Endothelial cell (in vitro differentiated cells): ENCODE measurements at regions not wholly inside any gene's neighbourhood (a gene's known extent, or its start where the extent isn't known, plus 50 kb on each side); places are given as distances from the start of the nearest gene placed in this dataset.
"Not testable (repeated sequence)": the region's sequence is repeated elsewhere in the genome, so short reads cannot be mapped to it uniquely, and the experiment has no call there.

ENCODE experiments used
- DNase-seq: peaks from one replicate; pipeline ENCODE4 v3.0.0; 2021; ENCODE audit warnings: low spot score
- H3K27ac Mint-ChIP-seq: one replicate; pipeline ENCODE4 v1.8.0; 2021; ENCODE audit warnings: mixed read lengths, inconsistent platforms; ENCODE audit not compliant: unreplicated experiment
- H3K27me3 Mint-ChIP-seq: one replicate; pipeline ENCODE4 v1.8.0; 2021; ENCODE audit warnings: mild to moderate bottlenecking, moderate library complexity, mixed read lengths, inconsistent platforms; ENCODE audit not compliant: unreplicated experiment
- H3K36me3 Mint-ChIP-seq: one replicate; pipeline ENCODE4 v1.8.0; 2021; ENCODE audit warnings: mild to moderate bottlenecking, low read depth, mixed read lengths, inconsistent platforms; ENCODE audit not compliant: unreplicated experiment
- H3K4me1 Mint-ChIP-seq: one replicate; pipeline ENCODE4 v1.8.0; 2021; ENCODE audit warnings: mild to moderate bottlenecking, mixed read lengths, inconsistent platforms; ENCODE audit not compliant: unreplicated experiment
- H3K4me3 Mint-ChIP-seq: one replicate; pipeline ENCODE4 v1.8.0; 2021; ENCODE audit warnings: mild to moderate bottlenecking, mixed read lengths, inconsistent platforms; ENCODE audit not compliant: unreplicated experiment
- H3K9me3 Mint-ChIP-seq: one replicate; pipeline ENCODE4 v1.8.0; 2021; ENCODE audit warnings: mixed read lengths, inconsistent platforms; ENCODE audit not compliant: unreplicated experiment
- TF ChIP-seq, protein P1 (sequence below): fragments of 200-600 bp; sonication (generic); IDR thresholded peaks from one replicate; pipeline ENCODE4 v1.5.0; 2021; ENCODE audit warnings: antibody characterized with exemption; ENCODE audit not compliant: unreplicated experiment

DNA sequence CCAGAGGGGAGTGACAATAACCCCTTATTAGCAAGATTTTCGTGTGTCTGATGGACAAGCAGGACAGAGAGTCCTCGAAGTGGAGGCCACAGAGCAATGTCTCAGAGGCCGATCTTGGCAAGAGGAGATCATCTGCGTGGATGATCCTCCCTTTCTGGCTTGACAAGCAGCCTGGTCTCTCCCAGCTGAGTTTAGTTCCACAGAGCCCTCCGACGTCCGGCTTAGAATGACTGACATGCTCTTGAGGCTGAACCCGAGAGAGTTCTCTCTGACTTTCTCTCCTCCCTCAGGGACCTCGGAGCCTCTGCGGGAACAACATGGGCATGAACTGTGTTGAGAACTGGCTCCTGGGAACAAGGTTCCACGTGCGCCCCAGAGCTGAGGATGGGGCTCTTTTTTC is 180.7 kb upstream of the PFKP start:
- TF ChIP-seq, protein P1, sequence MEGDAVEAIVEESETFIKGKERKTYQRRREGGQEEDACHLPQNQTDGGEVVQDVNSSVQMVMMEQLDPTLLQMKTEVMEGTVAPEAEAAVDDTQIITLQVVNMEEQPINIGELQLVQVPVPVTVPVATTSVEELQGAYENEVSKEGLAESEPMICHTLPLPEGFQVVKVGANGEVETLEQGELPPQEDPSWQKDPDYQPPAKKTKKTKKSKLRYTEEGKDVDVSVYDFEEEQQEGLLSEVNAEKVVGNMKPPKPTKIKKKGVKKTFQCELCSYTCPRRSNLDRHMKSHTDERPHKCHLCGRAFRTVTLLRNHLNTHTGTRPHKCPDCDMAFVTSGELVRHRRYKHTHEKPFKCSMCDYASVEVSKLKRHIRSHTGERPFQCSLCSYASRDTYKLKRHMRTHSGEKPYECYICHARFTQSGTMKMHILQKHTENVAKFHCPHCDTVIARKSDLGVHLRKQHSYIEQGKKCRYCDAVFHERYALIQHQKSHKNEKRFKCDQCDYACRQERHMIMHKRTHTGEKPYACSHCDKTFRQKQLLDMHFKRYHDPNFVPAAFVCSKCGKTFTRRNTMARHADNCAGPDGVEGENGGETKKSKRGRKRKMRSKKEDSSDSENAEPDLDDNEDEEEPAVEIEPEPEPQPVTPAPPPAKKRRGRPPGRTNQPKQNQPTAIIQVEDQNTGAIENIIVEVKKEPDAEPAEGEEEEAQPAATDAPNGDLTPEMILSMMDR = no peak
- Mint-ChIP-seq H3K9me3 (no peaks in the 10 kb centered on the region), H3K36me3 (no peaks in the 10 kb centered on the region), H3K4me1 (no peaks in the 10 kb centered on the region), H3K4me3 (no peak overlapping the region), H3K27me3 (peaks cover 2% of the 10 kb centered on the region), H3K27ac (no peak overlapping the region)
- DNase-seq = no peak

DNA sequence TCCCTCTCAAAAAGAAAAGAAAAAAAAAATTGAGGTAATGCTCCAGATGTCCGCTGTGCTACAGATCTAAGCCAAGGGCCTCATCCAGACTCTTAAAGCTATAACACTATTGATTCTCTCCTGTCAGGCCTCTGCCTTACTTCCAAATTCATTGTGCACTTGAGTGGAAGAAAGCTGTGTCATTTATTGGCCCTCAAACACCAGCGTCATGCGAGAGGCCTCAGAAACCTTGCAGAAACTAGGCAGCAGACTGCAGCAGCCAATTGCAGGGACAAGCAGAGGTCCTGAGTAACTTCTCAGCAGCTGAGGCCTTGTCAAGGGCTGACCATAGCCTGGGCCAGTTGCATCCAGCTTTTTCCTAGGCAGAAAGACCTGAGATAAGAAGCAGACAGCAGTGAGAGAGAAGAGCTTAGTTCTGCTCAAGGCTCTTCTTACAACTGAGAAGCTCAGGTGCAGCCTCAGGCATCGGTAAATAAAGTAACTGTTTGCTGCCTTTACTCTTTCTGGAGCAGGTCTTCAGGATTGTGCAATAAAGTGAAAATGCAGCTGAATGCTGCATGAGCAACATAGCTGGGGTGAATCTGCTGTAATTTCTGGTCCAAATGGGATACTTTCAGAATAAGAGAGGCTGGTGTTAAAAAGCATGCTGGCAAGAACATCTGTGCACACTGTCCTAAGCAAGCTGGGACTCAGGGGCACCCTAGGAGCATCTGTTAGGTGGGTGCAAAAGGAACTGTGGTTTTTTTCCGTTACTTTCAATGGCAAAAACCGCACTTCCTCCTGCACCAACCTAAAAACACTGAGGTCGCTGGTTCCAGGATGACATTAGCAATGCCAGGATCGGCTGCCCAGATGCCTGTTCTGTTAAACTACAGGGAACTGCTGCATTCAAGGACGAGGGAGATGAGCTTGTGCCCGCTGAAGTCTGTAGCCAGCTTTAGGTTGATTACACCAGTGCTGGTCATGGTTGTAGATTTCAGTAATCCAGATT is 181.8 kb upstream of the PFKP start:
- Mint-ChIP-seq H3K27me3 (peaks cover 2% of the 10 kb centered on the region), H3K9me3 (no peaks in the 10 kb centered on the region), H3K4me3 (no peak overlapping the region), H3K4me1 (peaks cover 3% of the 10 kb centered on the region), H3K36me3 (no peaks in the 10 kb centered on the region), H3K27ac (no peak overlapping the region)
- DNase-seq = no peak
- TF ChIP-seq, protein P1 = no peak

DNA sequence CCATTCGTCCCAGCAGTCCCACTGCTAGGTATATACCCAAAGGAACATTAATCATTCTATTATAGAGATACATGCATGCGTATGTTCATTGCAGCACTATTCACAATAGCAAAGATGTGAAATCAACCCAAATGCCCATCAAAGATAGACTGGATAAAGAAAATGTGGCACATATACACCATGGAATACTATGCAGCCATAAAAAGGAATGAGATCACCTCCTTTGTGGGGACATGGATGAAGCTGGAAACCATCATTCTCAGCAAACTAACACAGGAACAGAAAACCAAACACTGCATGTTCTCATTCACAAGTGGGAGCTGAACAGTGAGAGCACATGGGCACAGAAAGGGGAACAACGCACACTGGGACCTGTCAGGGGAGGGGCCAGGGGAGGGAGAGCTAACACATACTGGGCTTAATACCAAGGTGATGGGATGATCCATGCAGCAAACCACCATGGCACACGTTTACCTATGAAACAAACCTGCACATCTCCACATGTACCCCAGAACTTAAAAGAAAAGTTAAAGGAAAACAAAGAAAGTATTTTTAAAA is 183.3 kb upstream of the PFKP start:
- DNase-seq, H3K27ac Mint-ChIP-seq, H3K9me3 Mint-ChIP-seq, H3K27me3 Mint-ChIP-seq, H3K36me3 Mint-ChIP-seq, H3K4me1 Mint-ChIP-seq, H3K4me3 Mint-ChIP-seq: not testable (repeated sequence)

DNA sequence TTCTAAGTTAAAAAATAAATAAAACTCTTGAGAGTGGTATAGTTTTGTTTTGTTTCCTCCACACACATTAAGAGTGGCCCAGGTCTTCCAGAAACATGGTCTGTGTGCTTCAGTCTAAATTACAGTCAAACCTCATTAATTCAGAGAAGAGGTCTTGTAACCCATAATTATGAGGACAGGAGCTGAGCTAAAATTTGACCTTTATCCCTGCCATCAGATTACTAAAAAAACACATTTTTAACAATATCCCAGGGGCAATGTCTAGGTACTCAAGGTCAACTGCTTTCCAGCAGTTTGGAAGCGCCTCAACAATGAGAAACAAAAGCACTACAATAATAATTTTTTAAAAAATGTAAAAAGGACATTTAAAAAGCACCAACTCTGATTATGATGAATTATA is 184.1 kb upstream of the PFKP start:
- TF ChIP-seq, protein P1 = no peak
- no peak for DNase-seq
- no peaks in the 10 kb centered on the region for H3K36me3 Mint-ChIP-seq
- H3K27me3 Mint-ChIP-seq = no peaks in the 10 kb centered on the region
- peaks cover 3% of the 10 kb centered on the region for H3K4me1 Mint-ChIP-seq
- no peak overlapping the region for H3K27ac Mint-ChIP-seq
- no peak overlapping the region for H3K4me3 Mint-ChIP-seq
- H3K9me3 Mint-ChIP-seq = no peaks in the 10 kb centered on the region

DNA sequence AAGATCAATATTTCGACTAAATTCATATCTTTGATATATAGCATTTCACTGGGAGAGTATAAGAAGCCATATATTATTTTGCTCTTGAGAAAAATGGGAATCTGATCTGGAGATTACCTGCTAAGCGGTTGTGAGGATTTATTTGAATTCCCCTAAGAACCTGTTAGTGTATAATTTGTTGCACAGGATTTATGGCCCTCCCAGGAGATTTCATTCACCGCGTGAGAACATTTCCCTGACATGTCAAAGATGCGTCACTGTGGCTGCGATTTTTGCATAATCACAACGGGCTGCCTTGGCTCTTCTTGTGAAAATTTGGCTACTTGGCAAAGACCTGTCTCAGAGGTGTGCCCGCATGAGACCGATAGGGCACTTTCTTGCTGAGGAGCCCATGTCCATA is 184.7 kb upstream of the PFKP start:
- H3K9me3 Mint-ChIP-seq = no peaks in the 10 kb centered on the region
- no peak for DNase-seq
- peaks cover 3% of the 10 kb centered on the region for H3K4me1 Mint-ChIP-seq
- H3K27ac Mint-ChIP-seq = no peak overlapping the region
- no peaks in the 10 kb centered on the region for H3K36me3 Mint-ChIP-seq
- no peaks in the 10 kb centered on the region for H3K27me3 Mint-ChIP-seq
- no peak overlapping the region for H3K4me3 Mint-ChIP-seq
- TF ChIP-seq, protein P1 = no peak
